ENCODE measurements at regions not wholly inside any gene's neighbourhood (a gene's known extent, or its start where the extent isn't known, plus 50 kb on each side); places are given as distances from the start of the nearest gene placed in this dataset.
"Not testable (repeated sequence)": the region's sequence is repeated elsewhere in the genome, so short reads cannot be mapped to it uniquely, and the experiment has no call there.

DNA sequence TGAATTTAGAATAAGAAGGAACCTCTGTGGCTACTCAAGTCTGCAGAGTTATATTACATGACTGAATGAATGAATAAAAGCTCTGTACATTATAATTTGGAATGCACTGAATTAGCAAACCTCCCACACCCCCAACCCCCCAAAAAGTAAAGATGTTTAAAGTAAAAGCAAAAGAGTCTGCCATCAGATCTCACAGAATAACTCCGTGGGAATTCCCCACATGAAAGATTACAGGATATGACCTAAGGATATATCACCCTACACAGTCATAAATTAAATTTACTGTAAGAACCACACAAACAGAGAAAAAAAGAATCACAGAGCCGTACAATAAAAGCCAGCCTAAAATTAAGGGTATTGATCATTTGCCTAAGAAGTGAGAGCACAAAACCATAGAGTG lies 587.3 kb downstream of the PTPRC start:
- H3K27ac Mint-ChIP-seq, result no peak overlapping the region
- intact Hi-C loops (cut with micrococcal nuclease), result no loop called here
- no peaks in the 10 kb centered on the region for H3K27me3 Mint-ChIP-seq
- peaks cover 5% of the 10 kb centered on the region for H3K4me1 Mint-ChIP-seq (ENCODE audit: low read depth)
- H3K36me3 Mint-ChIP-seq (ENCODE audit: low read depth), result no peaks in the 10 kb centered on the region
- H3K4me3 Mint-ChIP-seq, result no peak overlapping the region
- no peaks in the 10 kb centered on the region for H3K9me3 Mint-ChIP-seq

DNA sequence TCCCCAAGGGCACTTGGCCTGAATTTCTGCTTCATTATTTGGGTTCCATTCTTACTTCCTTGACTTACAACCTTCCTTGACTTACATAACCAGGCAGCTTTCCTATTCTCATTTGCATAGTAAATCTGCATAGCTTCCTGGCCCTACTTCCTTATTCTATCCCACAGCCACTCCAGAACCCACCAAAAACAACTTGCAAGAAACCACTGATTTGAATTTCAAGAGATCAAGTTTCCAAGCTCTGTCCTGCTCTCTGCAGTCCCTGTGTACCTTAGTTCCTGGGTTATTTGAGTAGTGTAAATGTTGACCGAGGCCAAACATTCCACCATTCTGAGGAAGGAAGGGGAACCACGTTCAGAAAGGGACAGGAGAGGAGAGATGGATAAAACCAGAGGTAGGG lies 603.3 kb downstream of the PTPRC start:
- no peaks in the 10 kb centered on the region for H3K36me3 Mint-ChIP-seq (ENCODE audit: low read depth)
- H3K27me3 Mint-ChIP-seq, result no peaks in the 10 kb centered on the region
- H3K27ac Mint-ChIP-seq, result no peak overlapping the region
- H3K4me1 Mint-ChIP-seq (ENCODE audit: low read depth), result peaks cover 20% of the 10 kb centered on the region
- intact Hi-C loops (cut with micrococcal nuclease), result loop anchor here (5.0 kb wide), 1 partner anchor 470 kb away; no protein-coding TSS in a partner anchor
- no peak overlapping the region for H3K4me3 Mint-ChIP-seq
- H3K9me3 Mint-ChIP-seq, result peaks cover 12% of the 10 kb centered on the region

DNA sequence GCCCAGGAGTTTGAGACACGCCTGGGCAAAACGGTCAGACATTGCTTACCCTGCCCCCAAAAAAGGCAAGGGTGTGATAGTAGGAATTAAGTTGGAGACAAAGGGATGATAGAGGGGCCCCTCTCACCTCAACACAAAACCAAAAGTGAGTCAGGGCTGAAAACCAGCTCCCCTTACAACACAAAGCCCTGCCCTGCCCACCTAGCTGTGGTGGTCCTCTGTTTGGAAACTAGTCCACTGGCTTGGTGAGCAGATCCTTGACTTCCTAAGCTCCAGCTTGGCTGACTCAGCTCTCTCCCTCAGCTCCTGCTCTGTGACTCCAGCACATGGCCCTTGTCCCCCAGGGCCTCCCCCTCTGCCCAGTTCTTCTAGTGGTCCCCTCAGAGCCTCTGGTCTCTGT lies 603.8 kb downstream of the PTPRC start:
- Mint-ChIP-seq H3K4me3 (no peak overlapping the region), H3K27ac (no peak overlapping the region), H3K9me3 (peaks cover 12% of the 10 kb centered on the region), H3K4me1 (ENCODE audit: low read depth) (peaks cover 20% of the 10 kb centered on the region), H3K36me3 (ENCODE audit: low read depth) (no peaks in the 10 kb centered on the region), H3K27me3 (no peaks in the 10 kb centered on the region)
- intact Hi-C loops (cut with micrococcal nuclease), result loop anchor here (5.0 kb wide), 1 partner anchor 470 kb away; no protein-coding TSS in a partner anchor

DNA sequence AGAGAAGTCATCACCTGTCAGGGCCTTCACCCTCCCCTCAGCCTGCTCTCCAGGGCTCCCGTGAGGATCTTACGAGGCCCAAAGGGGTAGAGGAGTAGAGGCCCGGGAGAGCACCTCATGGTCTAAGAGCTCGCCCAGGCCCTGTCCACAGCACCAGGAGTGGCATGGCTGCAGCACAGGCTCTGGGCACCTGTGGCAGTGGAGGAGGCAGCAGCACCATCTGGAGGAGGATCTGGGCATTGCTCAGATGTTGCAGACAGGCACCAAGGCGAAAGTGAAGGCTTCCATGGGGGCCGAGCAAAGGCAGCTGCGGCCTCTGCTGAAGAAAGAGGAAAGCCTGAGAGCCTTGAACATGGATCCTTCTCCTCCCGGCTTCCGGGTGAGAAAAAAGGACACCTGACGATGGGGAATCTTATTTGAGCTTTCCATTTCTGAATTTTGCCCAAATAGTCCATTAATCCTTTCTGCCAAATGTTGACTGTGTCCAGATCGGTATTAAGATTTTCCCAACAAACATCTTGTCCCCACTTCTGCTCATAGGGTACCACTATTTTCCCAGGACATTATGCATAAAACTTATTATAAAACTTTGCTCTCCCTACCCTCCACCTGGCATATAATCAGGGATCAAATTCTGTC lies 604.7 kb downstream of the PTPRC start:
- no peak overlapping the region for H3K4me3 Mint-ChIP-seq
- peaks cover 20% of the 10 kb centered on the region for H3K4me1 Mint-ChIP-seq (ENCODE audit: low read depth)
- H3K27ac Mint-ChIP-seq, result no peak overlapping the region
- intact Hi-C loops (cut with micrococcal nuclease), result loop anchor here (5.0 kb wide), 1 partner anchor 471 kb away; no protein-coding TSS in a partner anchor
- H3K36me3 Mint-ChIP-seq (ENCODE audit: low read depth), result no peaks in the 10 kb centered on the region
- no peaks in the 10 kb centered on the region for H3K27me3 Mint-ChIP-seq
- H3K9me3 Mint-ChIP-seq, result peaks cover 12% of the 10 kb centered on the region

DNA sequence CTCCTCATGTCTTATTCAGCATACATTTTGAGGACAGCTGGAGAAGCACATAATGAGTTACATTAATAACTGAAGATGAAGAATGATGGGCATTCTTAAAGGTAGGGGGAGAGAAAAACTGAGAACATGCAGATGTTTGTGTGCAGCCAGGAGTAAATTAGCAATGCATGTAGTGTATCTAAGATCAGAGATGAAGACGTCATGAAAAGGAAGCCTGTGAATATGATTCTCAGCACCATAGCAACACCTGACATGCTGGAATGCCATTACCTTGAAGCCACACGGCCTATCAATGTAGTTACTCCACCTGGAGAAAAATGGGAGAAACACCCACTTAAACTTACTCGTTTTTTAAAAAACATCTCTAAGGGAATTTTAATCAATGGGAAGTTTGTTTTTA lies 607.1 kb downstream of the PTPRC start:
- Mint-ChIP-seq H3K9me3 (peaks cover 12% of the 10 kb centered on the region), H3K4me1 (ENCODE audit: low read depth) (peaks cover 20% of the 10 kb centered on the region), H3K27me3 (no peaks in the 10 kb centered on the region), H3K4me3 (no peak overlapping the region), H3K36me3 (ENCODE audit: low read depth) (no peaks in the 10 kb centered on the region), H3K27ac (no peak overlapping the region)
- intact Hi-C loops (cut with micrococcal nuclease), result no loop called here

DNA sequence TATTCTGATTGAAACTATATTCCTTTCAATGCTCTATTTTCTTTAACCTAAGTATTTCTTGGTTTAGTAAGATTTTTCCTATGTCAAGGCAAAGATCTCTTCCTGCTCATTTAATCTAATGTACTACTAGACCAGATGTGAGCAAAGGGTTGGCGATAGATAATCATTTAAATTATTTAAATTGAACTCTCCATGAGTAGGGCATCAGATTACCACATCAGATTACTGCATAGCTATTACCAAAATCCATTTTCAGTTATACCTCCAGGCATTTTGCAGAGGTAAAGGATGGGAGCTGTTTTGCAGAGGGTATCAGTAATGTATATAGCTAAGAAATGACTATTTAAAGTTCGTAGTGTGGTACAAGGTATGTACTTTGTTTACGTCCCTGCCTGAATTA lies 607.9 kb downstream of the PTPRC start:
- Mint-ChIP-seq H3K36me3 (ENCODE audit: low read depth) (no peaks in the 10 kb centered on the region), H3K4me3 (no peak overlapping the region), H3K9me3 (peaks cover 10% of the 10 kb centered on the region), H3K4me1 (ENCODE audit: low read depth) (peaks cover 18% of the 10 kb centered on the region), H3K27ac (no peak overlapping the region), H3K27me3 (no peaks in the 10 kb centered on the region)
- intact Hi-C loops (cut with micrococcal nuclease), result no loop called here

DNA sequence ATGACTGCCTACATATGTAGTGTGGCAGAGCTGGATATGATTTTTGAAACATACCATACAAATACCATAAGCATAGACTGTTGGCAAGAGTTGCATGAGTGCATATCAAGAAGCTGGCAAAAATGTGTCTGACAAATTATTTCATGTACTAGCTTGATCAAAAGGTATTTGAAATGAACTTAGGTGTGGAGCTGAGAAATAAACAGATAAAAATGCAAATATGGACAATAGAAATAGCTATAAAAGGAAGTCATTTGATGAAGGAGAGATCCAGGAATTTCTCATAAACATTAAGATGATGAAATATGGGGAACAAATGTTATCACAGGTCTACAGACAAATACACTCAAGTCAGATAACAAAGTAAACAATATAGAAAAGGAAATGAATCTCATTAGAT lies 609.1 kb downstream of the PTPRC start:
- H3K27ac Mint-ChIP-seq, result no peak overlapping the region
- no peaks in the 10 kb centered on the region for H3K9me3 Mint-ChIP-seq
- intact Hi-C loops (cut with micrococcal nuclease), result no loop called here
- H3K27me3 Mint-ChIP-seq, result no peaks in the 10 kb centered on the region
- H3K4me3 Mint-ChIP-seq, result no peak overlapping the region
- H3K36me3 Mint-ChIP-seq (ENCODE audit: low read depth), result no peaks in the 10 kb centered on the region
- peaks cover 7% of the 10 kb centered on the region for H3K4me1 Mint-ChIP-seq (ENCODE audit: low read depth)

DNA sequence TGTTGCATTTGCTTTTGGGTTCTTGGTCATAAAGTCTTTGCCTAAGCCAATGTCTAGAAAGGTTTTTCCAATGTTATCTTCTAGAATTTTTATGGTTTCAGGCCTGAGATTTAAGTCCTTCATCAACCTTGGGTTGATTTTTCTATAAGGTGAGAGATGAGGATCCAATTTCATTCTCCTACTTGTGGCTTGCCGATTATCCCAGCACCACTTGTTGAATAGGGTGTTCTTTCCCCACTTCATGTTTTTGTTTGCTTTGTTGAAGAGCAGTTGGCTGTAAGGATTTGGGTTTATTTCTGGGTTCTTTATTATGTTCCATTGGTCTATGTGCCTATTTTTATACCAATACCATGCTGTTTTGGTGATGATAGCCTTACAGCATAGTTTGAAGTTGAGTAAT lies 615.2 kb downstream of the PTPRC start:
- intact Hi-C loops (cut with micrococcal nuclease), result not testable (repeated sequence)

DNA sequence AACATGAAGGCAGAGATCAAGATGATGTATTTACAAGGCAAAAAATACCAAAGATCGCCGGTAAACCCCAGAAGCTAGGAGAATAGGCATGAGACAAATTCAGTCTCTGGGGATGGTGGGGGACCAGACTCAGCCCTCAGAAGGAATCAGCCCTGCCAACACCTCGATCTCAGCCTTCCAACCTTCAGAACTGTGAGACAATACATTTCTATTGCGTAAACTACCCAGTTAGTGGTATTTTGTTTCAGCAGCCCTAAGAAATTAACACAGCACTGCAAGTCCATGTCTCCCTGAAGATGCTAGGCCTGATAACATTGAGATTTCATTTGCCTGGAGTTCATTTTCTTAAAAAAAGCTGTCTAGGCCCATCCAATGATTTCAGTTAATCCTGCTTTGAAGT lies 622.5 kb downstream of the PTPRC start:
- intact Hi-C loops (cut with micrococcal nuclease), result no loop called here
- Mint-ChIP-seq H3K4me1 (ENCODE audit: low read depth) (no peaks in the 10 kb centered on the region), H3K27me3 (no peaks in the 10 kb centered on the region), H3K9me3 (peaks cover 9% of the 10 kb centered on the region), H3K36me3 (ENCODE audit: low read depth) (no peaks in the 10 kb centered on the region), H3K4me3 (no peak overlapping the region), H3K27ac (no peak overlapping the region)

More for the DNA sequence above, 615.2 kb downstream of the PTPRC start:
- H3K4me3 Mint-ChIP-seq; H3K27ac Mint-ChIP-seq; H3K36me3 Mint-ChIP-seq (ENCODE audit: low read depth); H3K27me3 Mint-ChIP-seq; H3K4me1 Mint-ChIP-seq (ENCODE audit: low read depth): not testable (repeated sequence)
- peaks cover 18% of the 10 kb centered on the region for H3K9me3 Mint-ChIP-seq

DNA sequence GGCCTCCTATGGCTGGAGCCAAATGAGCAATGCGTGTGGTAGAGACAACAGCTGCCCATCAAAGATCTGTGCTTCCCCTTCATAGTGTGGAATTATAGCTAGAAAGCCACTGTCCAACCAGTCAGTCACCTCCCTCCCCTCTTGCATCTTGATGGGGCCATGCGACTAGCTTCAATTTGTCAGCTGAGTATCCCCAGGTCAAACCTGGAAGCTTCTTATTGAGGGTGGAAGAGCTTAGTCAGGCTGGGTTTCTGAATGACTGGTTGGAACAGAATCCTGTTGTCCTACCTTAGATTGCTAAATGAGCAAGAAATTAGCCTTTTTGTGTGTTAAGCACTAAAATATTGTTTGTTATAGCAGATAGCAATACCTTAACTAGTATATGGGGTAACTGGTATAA lies 625.4 kb downstream of the PTPRC start:
- no peak overlapping the region for H3K4me3 Mint-ChIP-seq
- no peaks in the 10 kb centered on the region for H3K9me3 Mint-ChIP-seq
- no peaks in the 10 kb centered on the region for H3K27me3 Mint-ChIP-seq
- H3K27ac Mint-ChIP-seq, result no peak overlapping the region
- intact Hi-C loops (cut with micrococcal nuclease), result no loop called here
- H3K4me1 Mint-ChIP-seq (ENCODE audit: low read depth), result no peaks in the 10 kb centered on the region
- no peaks in the 10 kb centered on the region for H3K36me3 Mint-ChIP-seq (ENCODE audit: low read depth)

DNA sequence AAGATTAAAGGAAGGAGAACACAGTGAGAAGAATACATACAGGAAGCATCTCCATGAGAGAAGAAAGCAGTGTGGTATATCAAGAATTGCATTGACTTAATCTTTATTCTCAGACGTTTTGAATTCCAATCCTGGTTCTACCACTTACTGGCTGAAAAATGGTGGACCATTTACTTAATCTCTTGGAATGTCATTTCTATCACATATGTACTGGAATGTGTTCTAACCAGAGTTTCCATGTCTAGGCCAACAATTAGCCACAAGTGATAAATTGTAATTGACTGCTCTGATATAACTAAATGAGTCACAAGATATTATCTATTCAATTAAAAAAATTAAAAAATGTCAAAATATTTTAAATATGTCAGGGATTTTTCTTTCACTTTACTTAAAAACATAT lies 626.1 kb downstream of the PTPRC start:
- Mint-ChIP-seq H3K27ac (no peak overlapping the region), H3K4me1 (ENCODE audit: low read depth) (no peaks in the 10 kb centered on the region), H3K4me3 (no peak overlapping the region), H3K27me3 (no peaks in the 10 kb centered on the region), H3K36me3 (ENCODE audit: low read depth) (no peaks in the 10 kb centered on the region), H3K9me3 (no peaks in the 10 kb centered on the region)
- intact Hi-C loops (cut with micrococcal nuclease), result no loop called here

DNA sequence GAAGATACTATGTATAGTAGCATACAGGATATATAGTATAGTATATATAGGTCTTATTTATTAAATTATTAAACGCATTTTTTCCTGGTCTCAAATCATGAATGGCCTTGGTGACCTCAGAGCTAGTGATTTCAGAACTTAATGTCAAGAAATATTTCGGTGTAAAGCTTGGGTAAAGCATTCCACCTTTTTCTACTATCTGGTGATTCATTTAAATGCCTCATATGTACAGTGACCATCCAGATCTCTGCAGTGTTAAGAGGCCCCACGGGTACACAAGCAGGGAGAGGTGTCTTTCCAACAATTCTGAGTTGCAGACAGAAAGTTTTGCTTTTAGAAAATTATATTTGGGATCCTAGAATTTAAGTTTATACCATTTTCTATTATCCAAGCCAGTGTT lies 626.5 kb downstream of the PTPRC start:
- intact Hi-C loops (cut with micrococcal nuclease), result no loop called here
- H3K4me1 Mint-ChIP-seq (ENCODE audit: low read depth), result no peaks in the 10 kb centered on the region
- H3K27me3 Mint-ChIP-seq, result no peaks in the 10 kb centered on the region
- H3K36me3 Mint-ChIP-seq (ENCODE audit: low read depth), result no peaks in the 10 kb centered on the region
- no peak overlapping the region for H3K4me3 Mint-ChIP-seq
- H3K9me3 Mint-ChIP-seq, result no peaks in the 10 kb centered on the region
- H3K27ac Mint-ChIP-seq, result no peak overlapping the region

DNA sequence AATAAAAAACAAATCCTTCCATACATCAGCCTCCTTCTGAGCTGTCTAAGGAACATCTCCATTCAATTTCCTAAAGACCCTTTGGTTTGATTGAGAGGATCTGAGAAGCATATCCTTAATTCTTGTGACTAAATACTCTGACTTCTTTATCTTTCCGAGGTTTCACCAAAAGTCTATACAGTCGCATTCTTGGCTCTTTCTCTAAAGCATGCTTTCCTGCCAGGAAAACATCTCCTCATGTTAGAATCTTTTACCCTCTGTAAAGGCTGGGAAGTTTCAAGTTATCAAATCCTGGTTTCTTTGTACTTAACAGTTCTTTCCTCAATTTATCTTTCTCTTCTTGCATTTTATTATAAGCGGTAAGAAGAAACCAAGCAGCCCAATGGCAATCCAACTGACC lies 630.4 kb downstream of the PTPRC start:
- no peaks in the 10 kb centered on the region for H3K36me3 Mint-ChIP-seq (ENCODE audit: low read depth)
- H3K27ac Mint-ChIP-seq, result no peak overlapping the region
- intact Hi-C loops (cut with micrococcal nuclease), result no loop called here
- no peaks in the 10 kb centered on the region for H3K27me3 Mint-ChIP-seq
- no peaks in the 10 kb centered on the region for H3K4me1 Mint-ChIP-seq (ENCODE audit: low read depth)
- no peak overlapping the region for H3K4me3 Mint-ChIP-seq
- H3K9me3 Mint-ChIP-seq, result no peaks in the 10 kb centered on the region

DNA sequence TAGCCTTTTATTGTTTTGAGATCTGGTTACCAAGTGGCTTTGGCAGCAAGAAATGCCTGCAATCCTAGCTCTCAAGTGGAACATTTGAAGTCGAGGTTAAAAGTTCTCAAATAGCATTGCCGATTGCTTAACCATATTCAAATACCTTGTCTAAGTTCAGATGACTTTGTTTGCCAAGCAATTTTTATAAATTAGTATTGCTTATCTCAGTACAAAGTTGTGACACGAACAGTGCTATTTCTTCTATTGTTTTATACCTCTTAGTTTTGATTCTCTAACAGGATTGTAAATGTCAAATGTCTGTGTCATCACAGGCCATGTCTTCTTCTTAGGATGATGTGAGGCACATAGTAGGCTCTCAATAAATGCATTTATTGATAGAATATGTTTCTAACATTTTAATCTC lies 633.3 kb downstream of the PTPRC start:
- no peaks in the 10 kb centered on the region for H3K36me3 Mint-ChIP-seq (ENCODE audit: low read depth)
- intact Hi-C loops (cut with micrococcal nuclease), result no loop called here
- no peak overlapping the region for H3K4me3 Mint-ChIP-seq
- H3K4me1 Mint-ChIP-seq (ENCODE audit: low read depth), result no peaks in the 10 kb centered on the region
- no peak overlapping the region for H3K27ac Mint-ChIP-seq
- H3K9me3 Mint-ChIP-seq, result peaks cover 12% of the 10 kb centered on the region
- H3K27me3 Mint-ChIP-seq, result no peaks in the 10 kb centered on the region

DNA sequence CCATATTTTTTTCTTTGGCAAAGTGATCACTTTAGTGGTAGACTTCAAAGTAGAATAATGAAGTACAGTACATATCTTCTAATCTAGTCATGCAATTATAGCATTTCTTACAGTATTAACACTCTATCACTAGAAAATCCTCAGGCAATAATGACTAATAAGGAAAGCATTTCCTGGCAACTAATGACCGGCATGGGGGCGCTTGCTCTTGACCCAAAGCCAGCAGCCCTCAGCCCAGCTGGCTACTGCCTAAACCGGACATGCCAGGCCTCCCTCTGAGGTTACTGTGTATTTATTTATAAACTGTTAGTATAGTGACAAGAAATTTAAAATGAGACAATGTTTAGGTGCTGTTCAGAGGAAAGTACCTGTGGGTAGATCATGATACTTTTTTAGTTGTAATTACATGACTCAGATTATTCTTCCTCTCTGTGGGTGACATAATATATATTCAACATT lies 633.8 kb downstream of the PTPRC start:
- H3K36me3 Mint-ChIP-seq (ENCODE audit: low read depth), result no peaks in the 10 kb centered on the region
- no peak overlapping the region for H3K4me3 Mint-ChIP-seq
- H3K9me3 Mint-ChIP-seq, result peaks cover 15% of the 10 kb centered on the region
- H3K4me1 Mint-ChIP-seq (ENCODE audit: low read depth), result no peaks in the 10 kb centered on the region
- intact Hi-C loops (cut with micrococcal nuclease), result no loop called here
- H3K27me3 Mint-ChIP-seq, result no peaks in the 10 kb centered on the region
- H3K27ac Mint-ChIP-seq, result no peak overlapping the region
